Muscle of back (tissue), 3 donors: ENCODE measurements at regions not wholly inside any gene's neighbourhood (a gene's known extent, or its start where the extent isn't known, plus 50 kb on each side); places are given as distances from the start of the nearest gene placed in this dataset.

Experiments used
- DNase-seq, 3 donors: peaks; one replicate each; pipeline versions ENCODE4 v3.0.0 to v3.0.0-alpha.2; 2013

DNA sequence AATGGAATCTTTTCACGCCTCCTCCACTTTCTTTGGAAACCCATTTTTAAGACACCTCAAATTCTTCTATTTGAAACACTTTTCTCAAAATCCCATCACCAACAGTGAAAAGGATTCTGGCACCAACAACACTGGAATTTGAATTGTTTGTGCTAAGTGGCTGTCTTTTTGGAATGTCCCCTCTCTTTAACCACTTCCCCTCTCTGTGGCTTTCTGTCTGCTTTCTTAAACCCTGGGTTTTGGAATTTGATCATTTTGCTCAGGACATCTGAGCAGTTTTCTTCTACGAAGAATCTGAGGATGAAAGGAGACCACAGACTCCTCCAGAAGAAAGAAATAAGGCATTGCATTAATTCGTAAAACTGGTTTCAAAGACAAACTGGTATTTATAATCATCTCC lies 89.0 kb downstream of the MXRA5 start:
- DNase-seq = no peak

- DNase-seq = no peak
Measured at GRCh38 chrX:3256868-3257267, 89.6 kb downstream of the MXRA5 start.

- DNase-seq = peak in 1 of 3 donors; percentile 18
Measured at GRCh38 chrX:3252744-3253143, 93.7 kb downstream of the MXRA5 start.

DNA sequence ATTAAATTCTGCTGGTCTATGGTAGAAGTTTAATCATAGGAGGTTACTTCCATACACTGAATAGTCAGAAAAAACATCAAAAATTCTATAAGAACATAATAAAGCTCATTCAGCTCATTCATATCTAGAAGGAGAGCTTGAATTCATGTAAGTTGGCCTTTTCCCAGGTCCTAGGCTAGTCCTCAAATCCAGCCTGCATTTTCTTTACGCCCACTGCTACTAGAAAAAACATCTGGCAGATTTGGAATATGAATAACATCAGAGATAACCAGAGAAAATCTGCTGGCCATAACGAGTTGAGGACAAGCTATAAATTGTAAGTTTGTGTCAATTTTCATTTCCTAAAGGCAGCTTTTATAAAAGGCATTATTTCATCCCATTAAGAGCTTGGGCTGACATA lies 95.5 kb downstream of the MXRA5 start:
- DNase-seq = peak in 1 of 3 donors; percentile 63

GRCh38 chrX:3244955-3245354 lies 101.5 kb downstream of the MXRA5 start:
- DNase-seq = no peak

DNA sequence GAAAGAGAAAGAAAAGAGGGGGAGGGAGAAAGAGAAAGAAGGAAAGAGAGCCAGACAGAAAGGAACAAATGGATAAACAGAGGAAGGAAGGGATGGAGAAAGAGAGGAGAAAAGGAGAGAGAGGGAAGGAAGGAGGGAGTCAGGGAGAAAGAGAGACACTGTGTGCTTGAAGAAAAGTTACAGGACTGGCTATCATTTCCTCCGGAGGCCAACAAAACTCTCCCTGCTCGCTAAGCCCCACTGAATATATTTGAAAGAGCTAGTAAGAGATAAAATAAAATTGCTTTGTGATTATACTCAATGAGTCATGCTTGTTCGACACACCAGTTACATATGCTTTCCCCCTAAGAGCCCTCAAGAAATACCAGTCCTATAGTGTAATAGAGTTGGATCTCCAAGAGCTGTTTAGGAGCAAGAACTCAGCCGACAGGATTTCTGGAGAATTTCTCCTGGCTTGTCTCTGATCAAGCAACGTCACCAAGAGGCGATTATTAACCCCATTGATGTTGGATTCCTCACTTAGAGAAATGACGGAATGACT lies 102.2 kb downstream of the MXRA5 start:
- peak; percentile 41 to 73 (median 51) for DNase-seq

DNA sequence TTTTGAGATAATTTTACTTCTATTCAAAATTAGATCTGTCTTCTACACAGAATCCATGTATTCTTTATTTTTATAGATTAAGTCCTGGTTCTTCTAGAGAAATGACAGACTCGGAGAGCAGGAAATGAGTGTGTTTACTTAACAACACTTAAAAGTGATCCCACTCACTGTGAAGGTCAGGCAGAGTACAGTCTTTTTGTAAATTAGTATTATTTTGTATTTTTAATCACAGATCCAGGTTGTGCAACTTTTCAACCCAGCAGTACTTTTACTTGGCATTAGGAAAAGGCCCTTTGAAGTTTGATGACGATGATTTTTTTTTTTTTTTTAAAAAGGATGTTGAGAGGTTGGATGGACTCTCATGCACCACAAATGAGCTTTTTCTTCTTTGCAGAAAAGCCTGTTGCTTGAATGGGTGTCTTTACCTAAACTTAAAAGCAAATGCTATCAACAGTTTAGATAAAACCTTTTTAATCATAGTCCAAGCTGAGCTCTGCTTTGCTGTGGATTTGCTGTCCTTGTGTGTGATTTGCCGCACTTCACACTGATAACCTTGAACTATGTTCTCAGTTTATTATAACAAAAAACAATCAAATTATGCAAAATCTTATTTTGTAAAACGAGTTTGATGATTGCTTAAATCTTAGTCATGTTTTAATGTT lies 114.1 kb downstream of the MXRA5 start:
- no peak for DNase-seq

GRCh38 chrX:3231766-3232165 lies 114.7 kb downstream of the MXRA5 start:
- no peak for DNase-seq

- no peak for DNase-seq
Measured at GRCh38 chrX:3230496-3230895, 116.0 kb downstream of the MXRA5 start.

DNA sequence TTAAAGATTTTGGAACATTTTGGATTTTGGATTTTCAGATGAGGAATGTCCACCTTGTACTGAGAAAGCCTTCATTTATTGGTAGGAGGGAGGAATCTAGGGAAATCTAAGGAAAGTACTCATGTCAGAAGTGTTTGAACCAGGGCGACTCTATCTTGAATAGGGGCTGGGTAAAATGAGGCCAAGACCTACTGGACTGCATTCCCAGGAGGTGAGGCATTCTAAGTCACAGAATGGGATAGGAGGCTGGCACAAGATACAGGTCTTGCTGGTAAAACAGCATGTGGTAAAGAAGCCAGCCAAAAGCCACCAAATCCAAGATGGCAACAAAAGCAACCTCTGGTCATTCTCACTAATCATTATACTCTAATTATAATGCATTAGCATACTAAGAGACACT lies 118.9 kb downstream of the MXRA5 start:
- DNase-seq = no peak

GRCh38 chrX:3226087-3226486 lies 120.4 kb downstream of the MXRA5 start:
- no peak for DNase-seq

DNA sequence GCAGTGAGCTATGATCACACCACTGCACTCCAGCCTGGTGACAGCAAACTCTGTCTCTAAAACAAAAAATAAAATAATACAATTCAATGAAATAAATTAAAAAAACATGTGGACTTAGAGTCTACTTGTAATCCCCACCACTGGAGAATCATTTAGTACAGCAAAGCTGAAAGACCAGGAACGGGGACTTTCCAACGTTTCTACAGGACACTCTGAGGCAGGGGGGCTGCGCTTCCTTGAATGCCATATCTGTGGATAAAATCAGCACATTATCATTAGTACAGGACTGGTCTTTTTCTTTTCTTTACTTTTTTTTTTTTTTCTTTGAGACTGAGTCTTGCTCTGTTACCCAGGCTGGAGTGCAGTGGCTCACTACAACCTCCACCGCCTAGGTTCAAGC lies 124.8 kb downstream of the MXRA5 start:
- no peak for DNase-seq

DNA sequence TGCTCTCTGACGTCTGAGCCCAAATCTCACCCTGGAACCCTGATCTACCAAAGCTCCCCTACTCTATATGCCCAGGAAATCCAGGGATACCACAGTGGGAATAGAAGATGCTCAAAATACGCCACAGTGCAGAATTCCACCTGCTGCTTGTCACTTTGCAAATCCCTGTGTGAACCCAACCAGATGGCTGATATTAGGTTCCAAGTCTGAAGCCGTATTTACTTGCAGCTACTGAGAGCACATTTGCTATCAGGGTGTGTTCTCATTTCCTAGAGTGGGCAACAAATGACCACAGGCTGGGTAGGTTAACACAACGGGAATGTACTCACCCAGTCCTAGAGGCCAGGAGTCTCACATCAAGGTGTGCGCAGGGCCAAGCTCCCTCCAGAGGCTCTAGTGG lies 126.8 kb downstream of the MXRA5 start:
- no peak for DNase-seq

DNA sequence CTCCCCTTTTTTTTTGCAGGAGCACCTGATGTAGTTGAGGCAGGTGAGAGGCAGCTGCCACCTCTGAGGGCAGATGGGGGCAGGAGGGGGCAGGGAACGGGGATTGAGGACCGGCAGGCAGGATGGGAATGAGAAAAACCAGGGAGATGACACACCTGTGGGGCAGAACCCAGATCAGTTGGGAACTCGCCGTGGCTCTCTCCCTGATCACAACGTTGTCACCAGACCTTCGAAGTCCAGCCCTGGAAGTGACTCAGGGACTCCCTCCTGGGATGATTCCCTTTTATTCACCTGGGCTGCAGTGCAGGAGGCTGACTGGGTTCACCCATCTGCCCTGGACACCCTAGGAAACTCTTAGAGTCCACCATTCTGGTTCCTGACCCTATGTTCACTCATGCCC lies 127.2 kb downstream of the MXRA5 start:
- no peak for DNase-seq

DNA sequence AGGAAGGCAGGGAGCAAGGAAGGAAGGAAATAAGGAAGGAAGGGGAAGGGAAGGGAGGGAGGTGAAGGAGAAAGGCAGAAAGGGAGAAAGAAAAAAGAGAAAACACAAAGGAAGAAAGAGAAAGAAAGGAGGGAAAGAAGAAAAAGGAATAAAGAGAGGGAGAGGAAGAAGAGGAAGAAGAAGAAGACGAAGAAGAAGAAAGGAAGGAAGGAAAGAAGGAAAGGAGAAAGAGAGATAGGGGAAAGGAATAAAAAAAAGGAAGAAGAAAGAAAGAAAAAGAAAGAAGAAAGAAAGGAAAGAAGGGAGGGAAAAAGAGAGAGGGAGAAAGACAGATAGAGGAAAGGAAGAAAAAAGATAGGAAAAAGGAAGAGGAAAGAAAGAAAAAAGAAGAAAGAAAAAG lies 128.0 kb downstream of the MXRA5 start:
- DNase-seq = no peak

DNA sequence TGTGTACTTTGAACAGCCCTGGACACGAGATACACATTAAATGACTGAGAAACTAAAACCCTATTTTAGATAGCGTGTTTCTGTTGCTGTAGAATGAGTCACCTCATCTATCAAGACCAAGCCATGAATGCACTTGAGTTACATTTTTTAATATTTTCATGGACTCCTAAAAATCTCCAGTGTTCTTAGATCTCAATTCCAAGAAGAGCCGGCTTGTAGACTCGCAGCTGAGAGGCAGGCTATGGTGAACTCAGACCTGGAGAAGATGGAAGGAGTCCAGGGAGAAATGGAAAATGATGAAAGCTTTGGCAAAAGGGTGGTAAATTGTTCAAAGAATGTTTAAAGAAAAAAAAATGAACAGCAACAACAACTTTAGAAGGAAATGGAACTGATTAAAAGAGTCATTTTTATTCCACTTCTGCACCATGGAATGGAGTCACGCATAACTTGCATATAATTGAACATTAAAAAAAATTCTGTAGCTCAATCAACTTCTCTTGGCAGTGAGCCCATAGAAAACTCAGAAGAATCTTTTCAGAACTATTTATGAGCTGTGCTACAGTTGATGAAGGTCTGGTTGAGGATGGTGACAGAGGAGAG lies 129.8 kb downstream of the MXRA5 start:
- DNase-seq = no peak

GRCh38 chrX:3215249-3215648 lies 131.2 kb downstream of the MXRA5 start:
- no peak for DNase-seq

DNA sequence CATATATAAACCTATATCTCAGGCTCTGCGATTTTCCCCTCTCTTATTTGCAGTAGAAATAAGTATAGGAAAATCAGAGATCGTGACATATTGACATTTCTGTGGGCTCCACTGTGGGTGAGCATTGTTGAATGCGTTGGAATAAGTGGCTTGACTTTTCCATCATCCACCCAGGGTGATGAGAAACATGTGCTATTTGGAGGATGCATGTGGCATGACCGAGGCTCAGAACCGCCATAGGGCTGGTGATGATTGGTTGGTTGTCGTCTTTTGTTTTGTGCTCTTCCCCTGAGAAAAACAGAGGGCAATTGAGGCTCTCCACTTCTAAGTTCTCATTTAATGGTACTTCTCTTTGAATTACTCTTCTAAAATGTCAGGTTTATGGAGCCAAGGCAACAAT lies 140.1 kb downstream of the MXRA5 start:
- DNase-seq = no peak

- no peak for DNase-seq
Measured at GRCh38 chrX:3204606-3205005, 141.8 kb downstream of the MXRA5 start.

GRCh38 chrX:3195845-3196244 lies 150.6 kb downstream of the MXRA5 start:
- DNase-seq = no peak

- DNase-seq = no peak
Measured at GRCh38 chrX:3192835-3193234, 151.6 kb downstream of the ARSF start.

DNA sequence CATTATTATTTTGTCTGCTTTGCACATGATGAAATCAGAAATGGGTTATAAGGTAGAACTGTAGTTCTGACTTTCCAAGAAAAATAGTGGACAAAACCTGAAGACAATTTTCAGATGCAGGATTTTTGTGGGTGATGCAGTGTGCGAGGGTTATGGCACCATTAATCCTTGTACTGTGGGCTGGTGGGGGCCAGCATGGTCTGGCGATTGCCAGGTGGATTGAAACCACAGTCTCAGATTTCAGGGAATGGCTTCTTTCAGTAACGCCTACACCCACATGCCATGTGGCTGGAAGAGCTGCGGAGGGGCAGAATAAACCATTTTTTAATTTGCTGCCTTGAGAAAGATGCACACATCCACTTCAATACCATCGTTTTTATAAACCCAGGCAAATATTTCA lies 150.5 kb downstream of the ARSF start:
- no peak for DNase-seq

DNA sequence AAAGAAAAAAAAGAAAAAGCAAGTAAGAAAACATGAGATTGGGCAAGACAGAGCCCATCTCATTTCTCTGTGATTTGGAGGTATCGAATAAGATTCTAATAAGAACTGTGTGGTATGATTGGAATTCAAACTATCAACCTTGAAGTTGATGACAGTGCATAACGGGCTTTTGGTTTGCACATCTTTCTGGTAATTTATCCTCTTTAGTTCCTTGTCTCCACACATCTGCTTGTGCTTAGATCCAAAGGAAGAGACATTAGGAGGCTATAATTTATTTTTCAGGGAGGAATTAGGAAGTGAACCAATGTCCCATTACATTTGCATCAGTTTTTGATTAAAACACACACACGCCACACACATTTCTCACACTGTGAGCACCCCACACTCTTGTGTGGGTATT lies 149.9 kb downstream of the ARSF start:
- peak in 1 of 3 donors; percentile 52 for DNase-seq
